ENCODE measurements at regions not wholly inside any gene's neighbourhood (a gene's known extent, or its start where the extent isn't known, plus 50 kb on each side); places are given as distances from the start of the nearest gene placed in this dataset.

GRCh38 chr3:106210923-106211322 lies 342.1 kb upstream of the CBLB start:
- TF ChIP-seq CTCF (IDR thresholded peaks at IDR 0.05) = no peak
- no peak for TF ChIP-seq ZFX (IDR thresholded peaks at IDR 0.05; ENCODE audit: borderline replicate concordance)

Data from 22Rv1 (cell line).